ENCODE measurements at regions not wholly inside any gene's neighbourhood (a gene's known extent, or its start where the extent isn't known, plus 50 kb on each side); places are given as distances from the start of the nearest gene placed in this dataset.

DNA sequence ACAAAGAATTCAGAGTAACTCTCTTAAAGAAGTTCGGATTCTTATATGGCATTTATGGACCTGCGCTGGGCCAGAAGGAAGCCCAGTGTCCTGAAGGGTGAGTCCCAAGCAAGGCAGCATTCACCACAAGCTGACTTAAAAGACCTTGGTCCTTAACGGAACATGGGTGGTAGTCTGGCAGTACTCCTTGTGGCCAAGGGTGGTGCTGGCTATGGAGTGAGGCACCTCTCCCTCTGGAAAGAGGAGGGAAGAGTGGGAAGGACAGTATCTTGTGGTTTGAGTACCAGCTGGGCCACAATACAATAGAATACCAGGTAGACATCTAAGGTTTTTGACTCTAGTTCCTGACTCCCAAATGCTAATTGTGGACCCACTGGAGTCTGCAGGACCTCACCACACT lies 425.7 kb upstream of the CYLC2 start:
- TF ChIP-seq, protein P1, sequence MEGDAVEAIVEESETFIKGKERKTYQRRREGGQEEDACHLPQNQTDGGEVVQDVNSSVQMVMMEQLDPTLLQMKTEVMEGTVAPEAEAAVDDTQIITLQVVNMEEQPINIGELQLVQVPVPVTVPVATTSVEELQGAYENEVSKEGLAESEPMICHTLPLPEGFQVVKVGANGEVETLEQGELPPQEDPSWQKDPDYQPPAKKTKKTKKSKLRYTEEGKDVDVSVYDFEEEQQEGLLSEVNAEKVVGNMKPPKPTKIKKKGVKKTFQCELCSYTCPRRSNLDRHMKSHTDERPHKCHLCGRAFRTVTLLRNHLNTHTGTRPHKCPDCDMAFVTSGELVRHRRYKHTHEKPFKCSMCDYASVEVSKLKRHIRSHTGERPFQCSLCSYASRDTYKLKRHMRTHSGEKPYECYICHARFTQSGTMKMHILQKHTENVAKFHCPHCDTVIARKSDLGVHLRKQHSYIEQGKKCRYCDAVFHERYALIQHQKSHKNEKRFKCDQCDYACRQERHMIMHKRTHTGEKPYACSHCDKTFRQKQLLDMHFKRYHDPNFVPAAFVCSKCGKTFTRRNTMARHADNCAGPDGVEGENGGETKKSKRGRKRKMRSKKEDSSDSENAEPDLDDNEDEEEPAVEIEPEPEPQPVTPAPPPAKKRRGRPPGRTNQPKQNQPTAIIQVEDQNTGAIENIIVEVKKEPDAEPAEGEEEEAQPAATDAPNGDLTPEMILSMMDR (IDR thresholded peaks at IDR 0.05), result no peak
- no peak for TF ChIP-seq POLR2A (IDR thresholded peaks at IDR 0.05)

Measured in transverse colon (tissue), 3 donors.